ENCODE measurements at regions not wholly inside any gene's neighbourhood (a gene's known extent, or its start where the extent isn't known, plus 50 kb on each side); places are given as distances from the start of the nearest gene placed in this dataset.

DNA sequence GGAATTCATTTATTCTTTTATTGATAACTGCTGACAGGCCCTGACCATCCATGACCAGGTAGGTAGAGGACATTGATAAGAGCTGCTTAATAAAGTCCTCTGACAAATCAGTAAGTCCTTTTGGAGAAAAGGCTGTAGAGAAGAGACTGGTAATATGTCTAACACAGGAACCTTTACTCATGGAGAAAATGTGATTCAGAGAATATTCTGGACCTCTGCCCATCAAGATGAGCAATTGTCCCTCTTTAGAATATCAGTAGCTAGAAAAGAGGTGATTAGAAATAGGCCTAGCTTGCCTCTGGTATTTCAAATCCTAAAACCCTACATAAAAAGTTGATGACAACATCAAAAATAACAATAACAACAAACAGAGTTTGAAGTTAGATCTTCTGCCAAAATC, 642.3 kb downstream of the TBC1D4 start:
- TF ChIP-seq CTCF (conservative IDR thresholded peaks at IDR 0.05; ENCODE audit: low read depth, low read length) (no peak), EZH2 (IDR thresholded peaks at IDR 0.05; ENCODE audit: borderline replicate concordance, low read depth, low read length, poor library complexity, severe bottlenecking) (no peak)
